Breast epithelium (tissue), 4 donors: ENCODE measurements at regions not wholly inside any gene's neighbourhood (a gene's known extent, or its start where the extent isn't known, plus 50 kb on each side); places are given as distances from the start of the nearest gene placed in this dataset.

Experiments
- DNase-seq, 2 donors: peaks; one replicate each; pipeline ENCODE4 v3.0.0-alpha.2; 2019; ENCODE audit warnings: low spot score in 2 of 2
- H3K27ac ChIP-seq, 2 donors: fragments of 200-600 bp; sonication (generic) in 1 of 2; one replicate each; pipeline ENCODE4 v1.5.1; 2016 to 2019; ENCODE audit warnings: mild to moderate bottlenecking in 1 of 2
- H3K27me3 ChIP-seq, 2 donors: fragments of 200-600 bp; sonication (generic) in 1 of 2; one replicate each; pipeline versions ENCODE4 v1.5.1 to v1.6.0; 2017 to 2019; ENCODE audit warnings: control low read depth in 1 of 2, mild to moderate bottlenecking in 1 of 2
- H3K36me3 ChIP-seq: fragments of 200-600 bp; one replicate; pipeline ENCODE4 v1.5.1; 2019
- H3K4me1 ChIP-seq, 2 donors: fragments of 200-600 bp; sonication (generic); one replicate each; pipeline ENCODE4 v1.5.1; 2016 to 2019; ENCODE audit warnings: control low read depth in 1 of 2
- H3K4me3 ChIP-seq, 3 donors: fragments of 200-600 bp; sonication (generic); 1 replicate in 2 of 3; 2 replicates in 1 of 3; pipeline ENCODE4 v1.5.1; 2016 to 2019; ENCODE audit warnings: mild to moderate bottlenecking in 3 of 3, moderate library complexity in 2 of 3
- H3K9me3 ChIP-seq, 2 donors: fragments of 200-600 bp; sonication (generic) in 1 of 2; one replicate each; pipeline ENCODE4 v1.5.1; 2016 to 2019; ENCODE audit warnings: control low read depth in 1 of 2
- POLR2A ChIP-seq: fragments of 450-650 bp; IDR thresholded peaks from one replicate; pipeline ENCODE4 v1.6.1; 2016; ENCODE audit warnings: antibody characterized with exemption, mild to moderate bottlenecking, moderate library complexity
- POLR2AphosphoS5 ChIP-seq, 3 donors: sonication (generic); formaldehyde crosslinking; IDR thresholded peaks; one replicate each; pipeline ENCODE4 v1.6.1; 2017; ENCODE audit warnings: antibody characterized with exemption in 3 of 3
- intact Hi-C: fragments of 100-400 bp; cut with DNase I; formaldehyde crosslinking; loops from one replicate; pipeline ENCODE4 v1.15.1; 2023; ENCODE audit warnings: low total_unique reads
- TF ChIP-seq, protein P1 (sequence below), 3 donors: fragments of 450-650 bp; IDR thresholded peaks; one replicate each; pipeline ENCODE4 v1.5.1; 2016 to 2017; ENCODE audit warnings: antibody characterized with exemption in 3 of 3, mild to moderate bottlenecking in 3 of 3, moderate library complexity in 3 of 3

DNA sequence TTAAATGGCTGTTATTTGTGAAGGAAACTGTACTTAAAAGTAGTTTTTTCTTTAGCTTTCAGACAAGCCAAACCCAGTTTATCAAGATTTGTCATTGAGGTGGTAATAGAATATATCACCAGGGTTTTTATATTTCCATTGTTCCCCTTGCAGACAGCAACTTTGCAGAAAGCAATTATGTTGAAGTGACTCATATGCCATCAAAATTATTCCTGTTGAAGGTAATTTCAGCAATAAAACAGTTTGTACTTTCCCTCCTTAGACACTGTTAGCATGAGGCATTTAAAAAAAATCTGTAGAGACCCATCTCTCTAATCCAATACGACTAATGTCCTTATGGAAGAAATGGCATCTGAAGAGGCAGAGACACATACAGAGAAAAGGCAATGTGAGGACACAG is 219.0 kb downstream of the NFKBIZ start:
- no peaks in the 10 kb centered on the region for H3K4me1 ChIP-seq
- H3K4me3 ChIP-seq = no peak overlapping the region
- no peaks in the 10 kb centered on the region for H3K36me3 ChIP-seq
- no peak for DNase-seq
- H3K9me3 ChIP-seq = no peaks in the 10 kb centered on the region
- intact Hi-C loops = no loop called here
- no peak overlapping the region for H3K27ac ChIP-seq
- no peaks in the 10 kb centered on the region for H3K27me3 ChIP-seq
- TF ChIP-seq, protein P1, sequence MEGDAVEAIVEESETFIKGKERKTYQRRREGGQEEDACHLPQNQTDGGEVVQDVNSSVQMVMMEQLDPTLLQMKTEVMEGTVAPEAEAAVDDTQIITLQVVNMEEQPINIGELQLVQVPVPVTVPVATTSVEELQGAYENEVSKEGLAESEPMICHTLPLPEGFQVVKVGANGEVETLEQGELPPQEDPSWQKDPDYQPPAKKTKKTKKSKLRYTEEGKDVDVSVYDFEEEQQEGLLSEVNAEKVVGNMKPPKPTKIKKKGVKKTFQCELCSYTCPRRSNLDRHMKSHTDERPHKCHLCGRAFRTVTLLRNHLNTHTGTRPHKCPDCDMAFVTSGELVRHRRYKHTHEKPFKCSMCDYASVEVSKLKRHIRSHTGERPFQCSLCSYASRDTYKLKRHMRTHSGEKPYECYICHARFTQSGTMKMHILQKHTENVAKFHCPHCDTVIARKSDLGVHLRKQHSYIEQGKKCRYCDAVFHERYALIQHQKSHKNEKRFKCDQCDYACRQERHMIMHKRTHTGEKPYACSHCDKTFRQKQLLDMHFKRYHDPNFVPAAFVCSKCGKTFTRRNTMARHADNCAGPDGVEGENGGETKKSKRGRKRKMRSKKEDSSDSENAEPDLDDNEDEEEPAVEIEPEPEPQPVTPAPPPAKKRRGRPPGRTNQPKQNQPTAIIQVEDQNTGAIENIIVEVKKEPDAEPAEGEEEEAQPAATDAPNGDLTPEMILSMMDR (IDR thresholded peaks at IDR 0.05) = no peak
- TF ChIP-seq POLR2A = no peak
- no peak for TF ChIP-seq POLR2AphosphoS5 (IDR thresholded peaks at IDR 0.05)

DNA sequence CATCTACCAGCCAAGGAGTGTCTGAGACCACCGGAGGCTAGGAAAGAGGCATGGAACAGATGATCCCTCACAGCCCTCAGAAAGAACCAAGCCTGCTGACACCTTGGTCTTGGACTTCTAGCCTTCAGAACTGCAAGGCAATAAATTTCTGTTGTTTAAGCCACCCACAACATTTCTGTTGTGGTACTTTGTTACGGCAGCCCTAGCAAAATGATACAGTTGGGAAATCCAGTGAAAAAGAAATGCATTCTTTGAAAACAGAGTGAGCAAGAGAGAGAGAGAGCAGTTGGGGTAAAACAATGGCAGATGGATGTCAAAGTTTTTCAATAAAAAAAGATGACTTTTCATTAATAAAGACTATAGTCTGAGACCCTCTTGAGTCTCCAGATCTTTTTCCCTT is 219.4 kb downstream of the NFKBIZ start:
- no peak overlapping the region for H3K4me3 ChIP-seq
- intact Hi-C loops = no loop called here
- DNase-seq = no peak
- H3K27me3 ChIP-seq = no peaks in the 10 kb centered on the region
- no peaks in the 10 kb centered on the region for H3K4me1 ChIP-seq
- TF ChIP-seq, protein P1 (IDR thresholded peaks at IDR 0.05) = no peak
- TF ChIP-seq POLR2A (no peak), POLR2AphosphoS5 (IDR thresholded peaks at IDR 0.05) (no peak)
- no peak overlapping the region for H3K27ac ChIP-seq
- H3K36me3 ChIP-seq = no peaks in the 10 kb centered on the region
- no peaks in the 10 kb centered on the region for H3K9me3 ChIP-seq

DNA sequence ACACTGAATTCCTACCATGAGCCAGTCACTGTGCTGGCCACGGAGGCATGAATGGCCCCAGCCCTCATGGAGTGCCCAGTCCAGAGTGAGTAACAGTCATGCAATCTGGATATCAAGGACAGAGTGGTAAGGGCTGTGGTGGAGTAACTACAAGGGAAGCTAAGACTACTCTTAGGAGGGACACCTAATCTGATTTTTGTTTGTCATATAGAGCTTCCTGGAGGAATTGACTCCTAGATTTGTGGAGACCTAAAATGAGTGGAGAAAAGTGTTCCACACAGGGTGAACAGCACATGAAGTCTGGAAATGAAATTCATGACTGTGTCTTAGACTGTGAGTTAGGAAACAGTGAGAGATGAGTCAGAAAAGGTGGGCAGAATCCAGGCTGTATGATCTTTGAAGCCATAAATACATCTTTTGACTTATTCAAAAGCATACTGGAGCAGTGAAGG is 219.9 kb downstream of the NFKBIZ start:
- DNase-seq = no peak
- intact Hi-C loops = no loop called here
- Histone ChIP-seq H3K27me3 (no peaks in the 10 kb centered on the region), H3K4me1 (no peaks in the 10 kb centered on the region), H3K4me3 (no peak overlapping the region), H3K36me3 (no peaks in the 10 kb centered on the region), H3K9me3 (no peaks in the 10 kb centered on the region), H3K27ac (no peak overlapping the region)
- TF ChIP-seq POLR2AphosphoS5 (IDR thresholded peaks at IDR 0.05) (no peak), POLR2A (no peak)
- TF ChIP-seq, protein P1 (IDR thresholded peaks at IDR 0.05) = no peak

DNA sequence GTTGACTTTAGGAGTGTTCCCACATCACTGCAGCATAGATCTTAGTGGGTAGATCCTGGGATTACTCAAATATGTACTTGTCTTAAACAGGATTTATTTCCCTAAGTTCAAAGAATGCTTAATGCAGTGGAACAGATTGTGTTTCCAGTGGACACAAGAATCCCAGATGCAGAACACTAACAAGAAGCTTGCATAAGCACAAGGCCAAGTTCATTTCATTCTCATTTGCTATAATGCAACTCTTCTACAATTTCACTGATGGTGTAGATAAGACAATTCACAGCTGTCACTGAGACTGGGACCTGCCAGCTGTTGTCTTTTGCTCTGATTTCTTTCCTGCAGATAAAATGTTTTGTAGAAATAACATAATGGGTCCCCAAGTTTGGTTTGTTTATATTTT is 225.6 kb downstream of the NFKBIZ start:
- no peak overlapping the region for H3K27ac ChIP-seq
- no peaks in the 10 kb centered on the region for H3K36me3 ChIP-seq
- no peak overlapping the region for H3K4me3 ChIP-seq
- DNase-seq = no peak
- no peaks in the 10 kb centered on the region for H3K9me3 ChIP-seq
- H3K27me3 ChIP-seq = no peaks in the 10 kb centered on the region
- TF ChIP-seq, protein P1 (IDR thresholded peaks at IDR 0.05) = no peak
- no peak for TF ChIP-seq POLR2AphosphoS5 (IDR thresholded peaks at IDR 0.05)
- no peak for TF ChIP-seq POLR2A
- intact Hi-C loops = no loop called here
- H3K4me1 ChIP-seq = no peaks in the 10 kb centered on the region

DNA sequence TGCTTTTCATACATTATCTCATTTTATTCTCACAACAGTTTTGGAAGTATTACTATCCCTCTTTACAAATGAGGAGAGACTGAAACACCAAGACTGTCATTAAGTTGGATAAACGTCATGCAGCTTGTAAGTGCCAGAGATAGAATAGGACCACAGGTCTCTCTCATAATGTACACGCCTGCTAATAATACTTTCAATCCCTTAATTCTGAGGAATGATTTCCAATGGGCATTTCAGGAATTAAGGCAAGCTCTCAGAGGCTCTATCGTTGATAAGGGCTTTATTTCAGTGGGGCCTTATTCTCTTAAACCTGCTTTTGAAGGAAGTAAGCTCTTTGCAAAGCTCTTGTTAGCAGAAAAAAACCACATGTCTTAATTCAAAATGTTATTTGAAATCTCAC is 229.1 kb downstream of the NFKBIZ start:
- no peak for DNase-seq
- no peaks in the 10 kb centered on the region for H3K4me1 ChIP-seq
- no peak overlapping the region for H3K4me3 ChIP-seq
- TF ChIP-seq, protein P1 (IDR thresholded peaks at IDR 0.05) = no peak
- TF ChIP-seq POLR2A (no peak), POLR2AphosphoS5 (IDR thresholded peaks at IDR 0.05) (no peak)
- intact Hi-C loops = no loop called here
- peak overlapping the region in 1 of 2 donors; percentile 73 for H3K27ac ChIP-seq
- H3K27me3 ChIP-seq = no peaks in the 10 kb centered on the region
- no peaks in the 10 kb centered on the region for H3K36me3 ChIP-seq
- no peaks in the 10 kb centered on the region for H3K9me3 ChIP-seq
